ENCODE measurements at regions not wholly inside any gene's neighbourhood (a gene's known extent, or its start where the extent isn't known, plus 50 kb on each side); places are given as distances from the start of the nearest gene placed in this dataset.

GRCh38 chr6:51528556-51528955 lies 558.9 kb downstream of the PKHD1 start:
- Histone ChIP-seq H3K4me3 (ENCODE audit: low read depth in 1 of 2, low read length in 1 of 2) (no peak overlapping the region), H3K36me3 (no peaks in the 10 kb centered on the region), H3K4me1 (ENCODE audit: control insufficient read depth in 1 of 2, insufficient read depth in 1 of 2, low read depth in 1 of 2, low read length in 1 of 2) (no peaks in the 10 kb centered on the region), H3K27ac (no peak overlapping the region), H3K27me3 (no peaks in the 10 kb centered on the region), H3K9me3 (no peaks in the 10 kb centered on the region)
- no peak for TF ChIP-seq CTCF (IDR thresholded peaks at IDR 0.05)

DNA sequence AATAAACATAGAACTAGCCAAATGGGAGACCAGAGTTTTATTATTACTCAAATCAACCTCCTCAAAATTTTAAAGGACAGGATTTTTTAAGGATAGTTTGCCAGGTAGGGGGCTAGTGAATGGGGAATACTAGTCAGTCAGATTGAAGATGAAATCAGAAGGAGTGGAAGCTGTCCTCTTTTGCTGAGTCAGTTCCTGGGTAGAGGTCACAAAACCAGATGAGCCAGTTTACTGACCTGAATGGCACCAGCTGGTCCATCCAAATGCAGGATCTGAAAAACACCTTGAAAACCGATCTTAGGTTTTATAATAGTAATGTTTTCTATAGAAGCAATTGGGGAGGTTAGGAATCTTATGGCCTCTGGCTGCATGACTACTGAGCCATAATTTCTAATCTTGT lies 558.2 kb downstream of the PKHD1 start:
- no peaks in the 10 kb centered on the region for H3K9me3 ChIP-seq
- H3K4me1 ChIP-seq (ENCODE audit: control insufficient read depth in 1 of 2, insufficient read depth in 1 of 2, low read depth in 1 of 2, low read length in 1 of 2), result no peaks in the 10 kb centered on the region
- H3K36me3 ChIP-seq, result no peaks in the 10 kb centered on the region
- H3K4me3 ChIP-seq (ENCODE audit: low read depth in 1 of 2, low read length in 1 of 2), result no peak overlapping the region
- H3K27ac ChIP-seq, result no peak overlapping the region
- no peak for TF ChIP-seq CTCF (IDR thresholded peaks at IDR 0.05)
- no peaks in the 10 kb centered on the region for H3K27me3 ChIP-seq

DNA sequence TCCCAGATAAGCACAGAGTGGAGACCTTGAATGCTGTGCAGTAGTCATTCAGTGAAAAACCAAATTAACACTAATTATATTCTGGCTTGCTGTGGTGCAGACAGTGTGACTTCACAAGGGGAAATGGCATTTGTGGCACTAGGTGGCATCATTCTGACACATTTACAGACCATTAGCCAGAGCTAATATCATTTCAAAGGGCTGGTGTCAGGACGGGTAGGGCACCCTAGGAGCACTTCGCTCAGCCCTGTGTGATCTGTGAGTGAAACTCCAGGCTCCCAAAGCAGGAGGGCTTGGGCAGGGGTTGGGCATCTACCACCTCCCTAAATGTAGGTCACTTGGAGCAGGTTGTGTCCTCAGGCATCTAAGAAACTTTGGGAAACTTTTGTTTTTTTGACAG lies 555.8 kb downstream of the PKHD1 start:
- H3K27ac ChIP-seq, result no peak overlapping the region
- no peaks in the 10 kb centered on the region for H3K4me1 ChIP-seq (ENCODE audit: control insufficient read depth in 1 of 2, insufficient read depth in 1 of 2, low read depth in 1 of 2, low read length in 1 of 2)
- no peaks in the 10 kb centered on the region for H3K27me3 ChIP-seq
- H3K4me3 ChIP-seq (ENCODE audit: low read depth in 1 of 2, low read length in 1 of 2), result no peak overlapping the region
- H3K36me3 ChIP-seq, result no peaks in the 10 kb centered on the region
- no peaks in the 10 kb centered on the region for H3K9me3 ChIP-seq
- no peak for TF ChIP-seq CTCF (IDR thresholded peaks at IDR 0.05)

DNA sequence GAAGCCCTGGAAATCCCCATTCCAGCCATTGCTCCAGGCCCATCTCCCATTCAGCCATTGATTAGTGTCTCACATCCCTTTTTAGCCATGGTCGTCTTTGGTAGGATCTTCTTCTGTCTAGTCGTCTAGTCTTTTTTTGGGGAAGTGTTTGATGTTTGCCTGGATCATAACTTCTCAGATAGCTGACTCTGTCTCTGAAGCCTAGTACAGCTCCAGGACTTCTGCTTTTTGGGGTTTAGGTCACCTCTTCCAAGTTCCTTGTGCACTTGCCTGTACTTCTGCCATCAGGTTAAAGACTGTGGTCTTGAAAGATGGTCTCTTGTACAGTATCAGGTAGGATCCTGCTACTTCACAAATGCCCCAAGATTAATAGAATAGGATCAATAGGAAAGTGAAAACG lies 553.5 kb downstream of the PKHD1 start:
- no peak overlapping the region for H3K27ac ChIP-seq

GRCh38 chr6:51535327-51535726 lies 552.1 kb downstream of the PKHD1 start:
- H3K36me3 ChIP-seq, result no peaks in the 10 kb centered on the region
- H3K4me1 ChIP-seq (ENCODE audit: control insufficient read depth in 1 of 2, insufficient read depth in 1 of 2, low read depth in 1 of 2, low read length in 1 of 2), result no peaks in the 10 kb centered on the region
- TF ChIP-seq CTCF (IDR thresholded peaks at IDR 0.05), result no peak
- no peak overlapping the region for H3K4me3 ChIP-seq (ENCODE audit: low read depth in 1 of 2, low read length in 1 of 2)
- no peaks in the 10 kb centered on the region for H3K27me3 ChIP-seq
- H3K9me3 ChIP-seq, result no peaks in the 10 kb centered on the region
- H3K27ac ChIP-seq, result no peak overlapping the region

More for the DNA sequence above, 553.5 kb downstream of the PKHD1 start:
- H3K36me3 ChIP-seq, result no peaks in the 10 kb centered on the region
- H3K4me3 ChIP-seq (ENCODE audit: low read depth in 1 of 2, low read length in 1 of 2), result no peak overlapping the region
- H3K4me1 ChIP-seq (ENCODE audit: control insufficient read depth in 1 of 2, insufficient read depth in 1 of 2, low read depth in 1 of 2, low read length in 1 of 2), result no peaks in the 10 kb centered on the region
- no peaks in the 10 kb centered on the region for H3K27me3 ChIP-seq
- TF ChIP-seq CTCF (IDR thresholded peaks at IDR 0.05), result no peak
- no peaks in the 10 kb centered on the region for H3K9me3 ChIP-seq

DNA sequence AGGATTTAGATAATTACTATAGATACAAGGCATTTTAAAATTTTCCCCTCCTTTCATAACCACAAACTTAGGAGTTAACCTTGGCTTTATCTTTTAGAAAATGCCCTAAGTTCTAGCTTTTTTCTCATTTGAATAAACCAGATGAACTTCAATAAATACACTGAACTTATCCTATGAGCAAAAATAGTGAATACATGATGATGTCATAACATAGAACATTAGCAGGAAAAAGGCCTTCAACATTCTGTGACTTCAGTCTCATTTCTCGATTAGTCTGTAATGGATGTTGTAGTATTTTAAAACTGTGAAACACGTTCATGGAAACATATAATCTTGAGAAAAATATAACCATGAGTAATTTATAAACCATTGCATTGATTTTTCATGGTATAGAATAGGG lies 550.7 kb downstream of the PKHD1 start:
- no peak overlapping the region for H3K27ac ChIP-seq
- no peaks in the 10 kb centered on the region for H3K27me3 ChIP-seq
- H3K4me3 ChIP-seq (ENCODE audit: low read depth in 1 of 2, low read length in 1 of 2), result no peak overlapping the region
- H3K4me1 ChIP-seq (ENCODE audit: control insufficient read depth in 1 of 2, insufficient read depth in 1 of 2, low read depth in 1 of 2, low read length in 1 of 2), result no peaks in the 10 kb centered on the region
- no peaks in the 10 kb centered on the region for H3K36me3 ChIP-seq
- no peaks in the 10 kb centered on the region for H3K9me3 ChIP-seq
- TF ChIP-seq CTCF (IDR thresholded peaks at IDR 0.05), result no peak

Measured in neutrophil (primary cell).